ENCODE measurements at regions not wholly inside any gene's neighbourhood (a gene's known extent, or its start where the extent isn't known, plus 50 kb on each side); places are given as distances from the start of the nearest gene placed in this dataset.

DNA sequence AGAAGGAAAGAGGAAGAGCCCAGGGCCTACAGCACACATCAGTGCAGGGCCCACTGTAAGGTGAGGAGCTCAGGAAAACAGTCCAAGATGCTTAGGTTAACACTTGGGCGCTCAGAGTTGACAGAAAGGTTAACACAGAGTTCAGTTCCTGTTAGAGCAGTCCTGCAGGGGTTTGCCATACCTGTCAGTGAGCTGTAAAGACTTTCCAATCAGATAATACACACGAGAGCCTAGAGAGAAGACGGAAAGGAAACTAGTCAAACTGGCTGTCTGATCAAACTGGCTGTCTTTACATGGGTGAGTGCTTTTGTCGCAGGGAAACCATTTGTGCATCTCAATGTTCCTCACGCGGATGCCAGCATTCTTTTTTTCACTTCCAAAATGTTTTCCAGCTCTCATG lies 61.4 kb upstream of the ARHGEF26 start:
- no peak for DNase-seq (ENCODE audit: low read depth in 2 of 2)

DNA sequence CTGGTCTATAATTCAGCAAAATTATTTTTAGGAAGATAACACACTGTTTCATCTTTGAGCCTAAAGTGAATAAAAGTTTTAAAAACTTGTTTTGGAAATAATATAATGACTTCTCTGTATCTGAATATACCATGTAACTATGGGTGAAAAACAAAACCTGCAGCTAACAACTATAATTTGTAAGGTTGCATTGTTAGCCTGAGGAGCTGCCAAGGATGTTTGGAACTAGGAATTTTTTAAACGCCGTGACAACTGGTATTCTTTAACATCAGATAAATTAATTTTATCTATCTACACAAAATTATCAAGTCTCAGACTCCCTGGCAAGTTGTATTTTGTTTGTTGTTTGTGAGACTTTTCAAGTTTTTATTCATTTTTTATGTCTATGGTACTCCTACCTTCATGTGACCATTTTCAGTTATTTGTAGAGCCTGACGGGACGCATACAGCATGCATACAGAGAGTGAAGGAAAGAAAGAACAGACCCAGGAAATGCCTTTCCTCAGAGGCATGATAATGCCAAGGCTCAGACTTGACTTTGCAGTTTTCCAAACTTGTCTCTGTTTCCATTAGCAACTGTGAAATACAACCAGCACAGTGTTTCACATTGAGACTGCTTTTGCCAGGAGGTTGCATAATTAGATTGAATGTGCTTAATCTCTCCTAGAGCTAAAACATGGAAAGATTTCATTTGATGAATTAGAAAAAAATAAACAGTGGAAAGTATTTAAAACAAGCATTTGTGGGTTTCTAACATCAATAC lies 60.8 kb upstream of the ARHGEF26 start:
- no peak for DNase-seq (ENCODE audit: low read depth in 2 of 2)

DNA sequence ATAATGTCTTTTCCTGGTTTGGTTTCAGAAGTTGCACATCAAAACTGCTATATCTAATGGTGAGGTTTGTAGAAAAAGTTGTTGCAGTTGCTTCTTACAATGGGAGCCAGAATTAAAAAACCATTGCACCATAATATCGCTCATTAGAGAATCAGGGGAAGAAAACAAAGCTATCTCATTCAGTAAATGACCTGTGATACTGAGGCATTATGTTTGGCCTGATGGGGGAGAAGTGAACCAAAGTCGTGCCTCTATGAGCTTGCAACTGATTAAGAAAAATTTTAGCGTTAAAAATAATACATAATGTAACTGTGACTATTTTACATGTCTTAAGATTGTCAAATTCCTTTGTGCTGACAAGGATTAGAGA lies 60.2 kb upstream of the ARHGEF26 start:
- no peak for DNase-seq (ENCODE audit: low read depth in 2 of 2)

- no peak for DNase-seq (ENCODE audit: low read depth in 2 of 2)
These were observed 58.7 kb upstream of the ARHGEF26 start for GRCh38 chr3:154062513-154062912.

- DNase-seq (ENCODE audit: low read depth in 2 of 2) = no peak
These were observed 50.0 kb upstream of the ARHGEF26 start for GRCh38 chr3:154071146-154071545.
